WTC11 (cell line): ENCODE measurements at regions not wholly inside any gene's neighbourhood (a gene's known extent, or its start where the extent isn't known, plus 50 kb on each side); places are given as distances from the start of the nearest gene placed in this dataset.

Source experiments
- MXD4 ChIP-seq: fragments of 250-450 bp; sonication (Bioruptor Pico); IDR thresholded peaks from 2 replicates; pipeline ENCODE4 v1.8.0; 2021; ENCODE audit warnings: mild to moderate bottlenecking, moderate library complexity, borderline replicate concordance
- NR2C2 ChIP-seq: sonication (generic); formaldehyde crosslinking; IDR thresholded peaks from 2 replicates; pipeline ENCODE4 v1.8.0; 2022; ENCODE audit warnings: mild to moderate bottlenecking, missing genetic modification reagents
- SP1 ChIP-seq: sonication (generic); formaldehyde crosslinking; conservative IDR thresholded peaks from 2 replicates; pipeline ENCODE4 v1.8.1; 2022; ENCODE audit warnings: missing genetic modification reagents
- TCF7 ChIP-seq: sonication (generic); formaldehyde crosslinking; IDR thresholded peaks from 2 replicates; pipeline ENCODE4 v1.8.0; 2022; ENCODE audit warnings: mild to moderate bottlenecking, low read depth, missing genetic modification reagents, moderate library complexity
- ZNF219 ChIP-seq: sonication (generic); formaldehyde crosslinking; IDR thresholded peaks from 2 replicates; pipeline ENCODE4 v1.8.0; 2023; ENCODE audit warnings: missing genetic modification reagents, mild to moderate bottlenecking, borderline replicate concordance
- ZNF263 ChIP-seq: sonication (generic); formaldehyde crosslinking; IDR thresholded peaks from 2 replicates; pipeline ENCODE4 v1.8.1; 2022; ENCODE audit warnings: low read depth, mild to moderate bottlenecking, moderate library complexity, missing genetic modification reagents
- TF ChIP-seq, protein P1 (sequence below): fragments of 200-600 bp; IDR thresholded peaks from 2 replicates; pipeline ENCODE4 v1.8.0; 2022; ENCODE audit warnings: antibody characterized with exemption
- TF ChIP-seq, protein P2 (sequence below): sonication (generic); formaldehyde crosslinking; IDR thresholded peaks from 2 replicates; pipeline ENCODE4 v1.8.0; 2022; ENCODE audit warnings: mild to moderate bottlenecking, missing genetic modification reagents
- TF ChIP-seq, protein P3 (sequence below): fragments of 250-450 bp; sonication (Bioruptor Pico); IDR thresholded peaks from 2 replicates; pipeline ENCODE4 v1.9.0; 2021; ENCODE audit warnings: mild to moderate bottlenecking
- TF ChIP-seq, protein P4 (sequence below): sonication (generic); formaldehyde crosslinking; IDR thresholded peaks from 2 replicates; pipeline ENCODE4 v1.8.1; 2023; ENCODE audit warnings: mild to moderate bottlenecking, moderate library complexity, missing genetic modification reagents
- TF ChIP-seq, protein P5 (sequence below): sonication (generic); formaldehyde crosslinking; IDR thresholded peaks from 2 replicates; pipeline ENCODE4 v1.8.0; 2022; ENCODE audit warnings: mild to moderate bottlenecking, missing genetic modification reagents

DNA sequence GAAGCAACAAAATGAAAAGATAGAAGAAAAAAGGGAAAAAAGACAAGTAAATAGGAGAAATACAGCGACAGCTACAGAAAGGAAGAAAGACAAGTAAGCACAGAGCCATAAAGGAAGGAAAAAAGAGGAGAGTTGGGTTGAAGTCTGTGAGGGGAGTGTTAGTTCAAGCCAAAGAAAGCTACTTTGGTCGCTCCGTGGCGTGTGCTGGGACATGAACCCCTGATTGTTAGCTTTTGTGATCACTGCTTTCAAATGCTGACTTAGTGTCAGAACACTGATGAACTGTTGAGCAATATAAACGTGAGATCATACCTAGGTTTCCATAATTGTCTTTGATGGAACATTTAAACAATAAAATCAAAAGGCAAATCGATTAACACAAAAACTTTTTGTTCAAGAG lies 370.1 kb downstream of the TMEM161B start:
- TF ChIP-seq, protein P1, sequence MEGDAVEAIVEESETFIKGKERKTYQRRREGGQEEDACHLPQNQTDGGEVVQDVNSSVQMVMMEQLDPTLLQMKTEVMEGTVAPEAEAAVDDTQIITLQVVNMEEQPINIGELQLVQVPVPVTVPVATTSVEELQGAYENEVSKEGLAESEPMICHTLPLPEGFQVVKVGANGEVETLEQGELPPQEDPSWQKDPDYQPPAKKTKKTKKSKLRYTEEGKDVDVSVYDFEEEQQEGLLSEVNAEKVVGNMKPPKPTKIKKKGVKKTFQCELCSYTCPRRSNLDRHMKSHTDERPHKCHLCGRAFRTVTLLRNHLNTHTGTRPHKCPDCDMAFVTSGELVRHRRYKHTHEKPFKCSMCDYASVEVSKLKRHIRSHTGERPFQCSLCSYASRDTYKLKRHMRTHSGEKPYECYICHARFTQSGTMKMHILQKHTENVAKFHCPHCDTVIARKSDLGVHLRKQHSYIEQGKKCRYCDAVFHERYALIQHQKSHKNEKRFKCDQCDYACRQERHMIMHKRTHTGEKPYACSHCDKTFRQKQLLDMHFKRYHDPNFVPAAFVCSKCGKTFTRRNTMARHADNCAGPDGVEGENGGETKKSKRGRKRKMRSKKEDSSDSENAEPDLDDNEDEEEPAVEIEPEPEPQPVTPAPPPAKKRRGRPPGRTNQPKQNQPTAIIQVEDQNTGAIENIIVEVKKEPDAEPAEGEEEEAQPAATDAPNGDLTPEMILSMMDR = no peak
- TF ChIP-seq, protein P2, sequence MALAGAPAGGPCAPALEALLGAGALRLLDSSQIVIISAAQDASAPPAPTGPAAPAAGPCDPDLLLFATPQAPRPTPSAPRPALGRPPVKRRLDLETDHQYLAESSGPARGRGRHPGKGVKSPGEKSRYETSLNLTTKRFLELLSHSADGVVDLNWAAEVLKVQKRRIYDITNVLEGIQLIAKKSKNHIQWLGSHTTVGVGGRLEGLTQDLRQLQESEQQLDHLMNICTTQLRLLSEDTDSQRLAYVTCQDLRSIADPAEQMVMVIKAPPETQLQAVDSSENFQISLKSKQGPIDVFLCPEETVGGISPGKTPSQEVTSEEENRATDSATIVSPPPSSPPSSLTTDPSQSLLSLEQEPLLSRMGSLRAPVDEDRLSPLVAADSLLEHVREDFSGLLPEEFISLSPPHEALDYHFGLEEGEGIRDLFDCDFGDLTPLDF (CRISPR knock-in tag) = no peak
- TF ChIP-seq ZNF219 (CRISPR knock-in tag) = no peak
- no peak for TF ChIP-seq NR2C2
- no peak for TF ChIP-seq ZNF263
- no peak for TF ChIP-seq TCF7 (CRISPR knock-in tag)
- TF ChIP-seq SP1 (CRISPR knock-in tag) = no peak
- TF ChIP-seq, protein P3, sequence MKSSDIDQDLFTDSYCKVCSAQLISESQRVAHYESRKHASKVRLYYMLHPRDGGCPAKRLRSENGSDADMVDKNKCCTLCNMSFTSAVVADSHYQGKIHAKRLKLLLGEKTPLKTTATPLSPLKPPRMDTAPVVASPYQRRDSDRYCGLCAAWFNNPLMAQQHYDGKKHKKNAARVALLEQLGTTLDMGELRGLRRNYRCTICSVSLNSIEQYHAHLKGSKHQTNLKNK (CRISPR knock-in tag) = no peak
- TF ChIP-seq, protein P4, sequence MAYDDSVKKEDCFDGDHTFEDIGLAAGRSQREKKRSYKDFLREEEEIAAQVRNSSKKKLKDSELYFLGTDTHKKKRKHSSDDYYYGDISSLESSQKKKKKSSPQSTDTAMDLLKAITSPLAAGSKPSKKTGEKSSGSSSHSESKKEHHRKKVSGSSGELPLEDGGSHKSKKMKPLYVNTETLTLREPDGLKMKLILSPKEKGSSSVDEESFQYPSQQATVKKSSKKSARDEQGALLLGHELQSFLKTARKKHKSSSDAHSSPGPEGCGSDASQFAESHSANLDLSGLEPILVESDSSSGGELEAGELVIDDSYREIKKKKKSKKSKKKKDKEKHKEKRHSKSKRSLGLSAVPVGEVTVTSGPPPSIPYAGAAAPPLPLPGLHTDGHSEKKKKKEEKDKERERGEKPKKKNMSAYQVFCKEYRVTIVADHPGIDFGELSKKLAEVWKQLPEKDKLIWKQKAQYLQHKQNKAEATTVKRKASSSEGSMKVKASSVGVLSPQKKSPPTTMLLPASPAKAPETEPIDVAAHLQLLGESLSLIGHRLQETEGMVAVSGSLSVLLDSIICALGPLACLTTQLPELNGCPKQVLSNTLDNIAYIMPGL (CRISPR knock-in tag) = no peak
- TF ChIP-seq, protein P5, sequence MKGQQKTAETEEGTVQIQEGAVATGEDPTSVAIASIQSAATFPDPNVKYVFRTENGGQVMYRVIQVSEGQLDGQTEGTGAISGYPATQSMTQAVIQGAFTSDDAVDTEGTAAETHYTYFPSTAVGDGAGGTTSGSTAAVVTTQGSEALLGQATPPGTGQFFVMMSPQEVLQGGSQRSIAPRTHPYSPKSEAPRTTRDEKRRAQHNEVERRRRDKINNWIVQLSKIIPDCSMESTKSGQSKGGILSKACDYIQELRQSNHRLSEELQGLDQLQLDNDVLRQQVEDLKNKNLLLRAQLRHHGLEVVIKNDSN (CRISPR knock-in tag) = no peak
- no peak for TF ChIP-seq MXD4 (CRISPR knock-in tag)
